C4-2B (cell line): ENCODE measurements at regions not wholly inside any gene's neighbourhood (a gene's known extent, or its start where the extent isn't known, plus 50 kb on each side); places are given as distances from the start of the nearest gene placed in this dataset.
"Not testable (repeated sequence)": the region's sequence is repeated elsewhere in the genome, so short reads cannot be mapped to it uniquely, and the experiment has no call there.

ENCODE experiments used
- CTCF ChIP-seq: fragments of 450-650 bp; conservative IDR thresholded peaks from 2 replicates; pipeline ENCODE4 v1.5.1; 2017; ENCODE audit warnings: mild to moderate bottlenecking
- ZFX ChIP-seq: fragments of 450-650 bp; IDR thresholded peaks from 2 replicates; pipeline ENCODE4 v1.6.1; 2017

DNA sequence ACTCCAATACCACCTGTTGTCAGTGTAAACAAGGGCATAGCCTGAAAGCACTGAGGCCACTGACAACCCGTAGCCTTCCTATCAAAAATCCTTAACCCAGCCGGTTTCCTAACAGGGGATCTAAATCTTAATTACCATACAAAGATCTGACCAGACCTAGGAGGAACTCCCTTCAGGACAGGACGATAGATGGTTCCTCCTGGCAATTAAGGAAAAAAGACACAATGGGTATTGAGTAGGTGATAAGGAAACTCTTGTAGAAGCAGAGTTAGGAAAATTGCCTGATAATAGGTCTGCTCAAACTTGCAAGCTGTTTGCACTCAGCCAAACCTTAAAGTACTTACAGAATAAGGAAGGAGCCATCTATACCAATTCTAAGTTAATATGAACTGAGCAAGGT is 1517.3 kb upstream of the RAG2 start:
- TF ChIP-seq CTCF, ZFX: not testable (repeated sequence)
